PC-9 (cell line): ENCODE measurements at regions not wholly inside any gene's neighbourhood (a gene's known extent, or its start where the extent isn't known, plus 50 kb on each side); places are given as distances from the start of the nearest gene placed in this dataset.

Experiments used
- BruUV-seq: library from RNA; stranded (reverse); fragments of 400-500 nt; replicated peaks from 2 replicates; lab custom pipeline; 2021; lab: Mats Ljungman, UMichigan
- CTCF ChIA-PET: fragments of 300-600 bp; sonication (Branson Sonifier 250); formaldehyde crosslinking; loops from one replicate; lab custom pipeline; 2022; ENCODE audit warnings: antibody characterized with exemption; lab: Charles Lee
- POLR2A ChIA-PET: fragments of 300-600 bp; sonication (Branson Sonifier 250); formaldehyde crosslinking; loops from one replicate; lab custom pipeline; 2022; ENCODE audit warnings: antibody characterized with exemption; ENCODE audit not compliant: unreplicated experiment; lab: Charles Lee
- DNase-seq, 2 experiments: peaks; one replicate each; pipeline versions ENCODE4 v3.0.0 to v3.0.0-alpha.2; 2015 to 2022; ENCODE audit warnings: mixed read lengths in 1 of 2
- H2AFZ ChIP-seq: fragments of 200-600 bp; sonication (generic); 2 replicates; pipeline ENCODE4 v1.8.1; 2017; ENCODE audit warnings: antibody characterized with exemption
- H3F3A ChIP-seq: fragments of 200-600 bp; sonication (generic); 2 replicates; pipeline ENCODE4 v1.8.1; 2017; ENCODE audit warnings: antibody characterized with exemption, mild to moderate bottlenecking, low read depth; ENCODE audit not compliant: insufficient read depth
- H3K27ac ChIP-seq: fragments of 200-600 bp; sonication (generic); 2 replicates; pipeline ENCODE4 v1.6.1; 2016; ENCODE audit warnings: mixed run types
- H3K27me3 ChIP-seq: fragments of 200-600 bp; sonication (generic); 2 replicates; pipeline ENCODE4 v1.6.1; 2016; ENCODE audit warnings: low read depth, mixed run types; ENCODE audit not compliant: insufficient read depth
- H3K36me3 ChIP-seq: fragments of 200-600 bp; sonication (generic); 2 replicates; pipeline ENCODE4 v1.6.1; 2016; ENCODE audit warnings: low read depth, mixed run types
- H3K4me1 ChIP-seq: fragments of 200-600 bp; sonication (generic); replicated peaks from 2 replicates; pipeline ENCODE4 v1.6.1; 2016; ENCODE audit warnings: mixed run types; ENCODE audit not compliant: insufficient read depth
- H3K4me2 ChIP-seq: fragments of 200-600 bp; sonication (generic); 2 replicates; pipeline ENCODE4 v1.6.1; 2017; ENCODE audit warnings: mixed run types
- H3K4me3 ChIP-seq: fragments of 200-600 bp; sonication (generic); 2 replicates; pipeline ENCODE4 v1.6.1; 2016; ENCODE audit warnings: mixed run types
- H3K79me2 ChIP-seq: fragments of 200-600 bp; sonication (generic); 2 replicates; pipeline ENCODE4 v1.6.1; 2017; ENCODE audit warnings: low read depth, mixed run types
- H3K9me2 ChIP-seq: fragments of 200-600 bp; sonication (generic); 2 replicates; pipeline ENCODE4 v1.8.1; 2017; ENCODE audit warnings: mild to moderate bottlenecking; ENCODE audit not compliant: insufficient read depth
- H3K9me3 ChIP-seq: fragments of 200-600 bp; sonication (generic); 2 replicates; pipeline ENCODE4 v1.8.1; 2016; ENCODE audit warnings: low read depth; ENCODE audit not compliant: insufficient read depth
- H4K20me1 ChIP-seq: fragments of 200-600 bp; sonication (generic); 2 replicates; pipeline ENCODE4 v1.8.1; 2017; ENCODE audit not compliant: insufficient read depth
- CTCF ChIP-seq: fragments of 200-600 bp; sonication (generic); conservative IDR thresholded peaks from 2 replicates; pipeline ENCODE4 v1.6.1; 2017; ENCODE audit warnings: mixed run types, antibody characterized with exemption, mild to moderate bottlenecking, moderate library complexity
- EZH2 ChIP-seq: fragments of 200-600 bp; sonication (generic); IDR thresholded peaks from 2 replicates; pipeline ENCODE4 v1.8.0; 2017; ENCODE audit warnings: antibody characterized with exemption, low read depth
- intact Hi-C: fragments of 100-400 bp; cut with micrococcal nuclease; formaldehyde crosslinking; loops from one replicate; pipeline ENCODE4 v1.10.0; 2022; ENCODE audit not compliant: unreplicated experiment

- intact Hi-C loops, result no loop called here
- Histone ChIP-seq H4K20me1 (no peaks in the 10 kb centered on the region), H3K4me1 (no peaks in the 10 kb centered on the region), H3K4me3 (no peak overlapping the region), H3K27ac (no peak overlapping the region), H3K4me2 (no peak overlapping the region), H3K9me2 (no peaks in the 10 kb centered on the region), H3K9me3 (no peaks in the 10 kb centered on the region), H3K36me3 (no peaks in the 10 kb centered on the region), H2AFZ (no peak overlapping the region), H3K27me3 (0 out of 2 replicates have a peak, but pooled peaks cover 5% of the 10 kb centered on the region), H3K79me2 (no peaks in the 10 kb centered on the region), H3F3A (no peaks in the 10 kb centered on the region)
- no peak for TF ChIP-seq EZH2
- no peak for TF ChIP-seq CTCF
- DNase-seq, result no peak
- ChIA-PET POLR2A (no interaction called here), CTCF (no interaction called here)
- BruUV-seq, result no TSS peak
Measured at GRCh38 chr9:1857808-1858207, 157.3 kb upstream of the SMARCA2 start.

GRCh38 chr9:1869843-1870242, 145.3 kb upstream of the SMARCA2 start:
- Histone ChIP-seq H3K4me3 (no peak overlapping the region), H3K27me3 (no peaks in the 10 kb centered on the region), H3K9me3 (no peaks in the 10 kb centered on the region), H3K4me2 (no peak overlapping the region), H3K4me1 (no peaks in the 10 kb centered on the region), H3K79me2 (no peaks in the 10 kb centered on the region), H2AFZ (no peak overlapping the region), H3K27ac (no peak overlapping the region), H3F3A (no peaks in the 10 kb centered on the region), H4K20me1 (no peaks in the 10 kb centered on the region), H3K36me3 (no peaks in the 10 kb centered on the region), H3K9me2 (no peaks in the 10 kb centered on the region)
- BruUV-seq, result no TSS peak
- ChIA-PET POLR2A (no interaction called here), CTCF (no interaction called here)
- intact Hi-C loops, result no loop called here
- no peak for TF ChIP-seq EZH2
- TF ChIP-seq CTCF, result peak; percentile 46
- peak in 1 of 2 experiments; percentile 1 for DNase-seq

- H4K20me1 ChIP-seq, result no peaks in the 10 kb centered on the region
- H3K27ac ChIP-seq, result no peak overlapping the region
- H3K4me1 ChIP-seq, result no peaks in the 10 kb centered on the region
- TF ChIP-seq EZH2, result no peak
- no peak for TF ChIP-seq CTCF
- intact Hi-C loops, result no loop called here
- H3K36me3 ChIP-seq, result no peaks in the 10 kb centered on the region
- H3F3A ChIP-seq, result no peaks in the 10 kb centered on the region
- DNase-seq, result no peak
- H3K4me3 ChIP-seq, result no peak overlapping the region
- H3K9me2 ChIP-seq, result no peaks in the 10 kb centered on the region
- no peaks in the 10 kb centered on the region for H3K79me2 ChIP-seq
- no TSS peak for BruUV-seq
- no peaks in the 10 kb centered on the region for H3K9me3 ChIP-seq
- ChIA-PET CTCF (no interaction called here), POLR2A (no interaction called here)
- no peak overlapping the region for H2AFZ ChIP-seq
- H3K4me2 ChIP-seq, result no peak overlapping the region
- H3K27me3 ChIP-seq, result no peaks in the 10 kb centered on the region
Measured at GRCh38 chr9:1870915-1871314, 144.2 kb upstream of the SMARCA2 start.
